HG02981 (cell line): ENCODE measurements at regions not wholly inside any gene's neighbourhood (a gene's known extent, or its start where the extent isn't known, plus 50 kb on each side); places are given as distances from the start of the nearest gene placed in this dataset.

Experiments
- ATAC-seq: cut with Tn5 transposase; IDR thresholded peaks from one replicate; pipeline ENCODE4 v1.9.1; 2021; ENCODE audit warnings: mild to moderate bottlenecking, moderate library complexity; ENCODE audit not compliant: unreplicated experiment

DNA sequence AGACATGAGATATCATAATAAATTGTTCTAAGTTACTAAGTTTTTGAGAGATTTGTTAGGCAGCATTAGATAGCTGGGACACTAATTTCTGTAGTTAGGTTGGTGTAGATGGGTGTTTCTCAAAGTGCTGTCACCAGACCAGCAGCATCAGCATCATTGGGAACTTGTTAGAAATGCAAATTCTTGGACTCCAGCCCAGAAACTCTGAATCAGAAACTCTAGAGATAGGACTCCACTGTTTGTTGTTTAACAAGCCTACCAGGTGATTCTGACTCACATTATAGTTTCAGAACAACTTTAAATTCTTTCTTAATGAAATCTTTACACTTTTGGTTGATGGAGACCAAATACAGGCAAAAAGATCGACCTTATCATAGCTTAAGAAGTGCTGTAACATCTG, 173.7 kb downstream of the PABPC4L start:
- ATAC-seq: no peak

DNA sequence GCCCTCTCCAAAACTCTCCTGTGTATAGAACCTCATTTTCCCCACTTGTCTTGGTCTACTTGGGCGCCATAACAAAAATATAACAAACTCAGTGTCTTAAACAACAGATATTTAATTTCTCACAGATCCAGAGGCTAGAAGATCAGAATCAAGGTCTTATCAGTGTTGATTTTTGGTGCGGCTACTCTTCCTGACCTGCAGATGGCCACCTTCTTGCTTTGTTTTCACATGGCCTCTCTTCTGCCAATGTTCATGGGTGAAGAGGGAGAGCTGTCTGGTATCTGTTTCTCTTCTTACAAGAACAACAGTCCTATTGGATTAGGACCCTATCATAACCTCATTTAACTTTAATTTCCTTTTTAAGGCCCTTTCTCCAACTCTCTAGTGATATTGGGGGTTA, 177.3 kb downstream of the PABPC4L start:
- no peak for ATAC-seq

DNA sequence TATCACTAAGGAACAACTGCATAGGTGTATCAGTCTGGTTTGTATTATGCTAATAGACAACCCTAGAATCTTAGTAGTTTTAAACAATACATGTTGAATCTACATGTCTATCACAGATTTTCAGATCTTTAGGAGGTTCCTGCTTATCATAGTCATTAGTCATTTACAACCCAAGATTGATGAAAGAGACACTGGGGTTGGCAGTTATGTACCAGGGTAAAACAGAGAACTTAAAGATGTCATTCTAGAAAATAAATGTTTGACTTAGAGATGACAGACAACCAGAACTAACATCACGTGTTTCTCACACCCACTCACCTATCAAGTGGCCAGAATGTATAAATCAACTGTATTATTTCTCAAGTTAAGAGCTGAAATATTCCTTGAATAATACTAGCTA, 181.9 kb downstream of the PABPC4L start:
- no peak for ATAC-seq

DNA sequence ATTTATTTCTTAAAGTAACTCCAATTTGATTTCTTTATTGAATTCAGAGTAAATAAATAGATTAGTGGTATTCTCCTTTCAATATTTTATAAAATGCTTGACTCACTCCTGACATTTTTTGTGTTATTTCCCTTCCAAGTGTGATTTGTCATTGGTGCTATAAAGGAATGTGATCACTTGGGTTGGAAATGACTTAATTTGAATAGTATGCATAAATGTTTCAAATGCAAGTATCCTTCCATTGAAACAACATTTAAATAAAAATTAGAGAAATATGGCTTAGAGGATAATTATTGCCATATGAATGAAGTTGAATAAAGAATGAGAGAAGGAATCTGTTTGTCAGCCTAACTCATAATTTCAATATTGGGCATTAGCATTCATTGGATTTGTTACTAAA, 182.7 kb downstream of the PABPC4L start:
- no peak for ATAC-seq

- no peak for ATAC-seq
Measured at GRCh38 chr4:134001057-134001456, 200.5 kb downstream of the PABPC4L start.

GRCh38 chr4:133997436-133997835, 204.2 kb downstream of the PABPC4L start:
- ATAC-seq: no peak

DNA sequence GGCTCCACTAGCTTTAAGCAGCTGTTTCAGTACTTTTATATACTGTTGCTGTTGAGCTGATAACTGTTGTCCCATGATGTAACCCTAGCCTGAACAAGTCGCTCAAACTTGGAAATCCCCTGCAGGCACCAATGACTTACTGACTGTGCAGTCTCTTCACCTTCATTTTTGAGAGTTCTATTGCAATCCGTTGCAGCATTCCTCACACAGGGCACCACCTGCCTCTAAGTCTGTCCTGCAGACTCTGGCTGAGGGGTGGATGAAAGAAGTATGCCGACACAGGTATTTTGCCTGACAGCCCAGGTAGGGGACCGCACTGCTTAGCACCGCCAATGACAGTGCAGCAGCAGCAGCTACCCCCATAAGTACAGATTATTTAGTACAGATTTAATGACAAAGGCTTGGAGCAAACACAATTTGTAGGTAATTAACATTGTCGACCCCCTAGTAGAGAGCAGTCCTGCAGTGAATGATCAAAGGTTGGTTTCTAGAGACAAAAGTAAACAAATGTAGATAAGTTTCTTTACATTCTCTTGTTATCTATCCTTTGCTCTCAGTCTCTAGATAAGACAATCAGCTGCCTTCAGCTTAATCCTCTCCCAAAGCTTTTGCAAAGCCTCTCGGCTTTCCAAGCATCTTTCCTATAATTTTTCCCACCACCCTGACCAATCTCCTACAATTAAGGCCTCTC, 205.0 kb downstream of the PABPC4L start:
- no peak for ATAC-seq

GRCh38 chr4:133995243-133995960, 206.2 kb downstream of the PABPC4L start:
- ATAC-seq: no peak

DNA sequence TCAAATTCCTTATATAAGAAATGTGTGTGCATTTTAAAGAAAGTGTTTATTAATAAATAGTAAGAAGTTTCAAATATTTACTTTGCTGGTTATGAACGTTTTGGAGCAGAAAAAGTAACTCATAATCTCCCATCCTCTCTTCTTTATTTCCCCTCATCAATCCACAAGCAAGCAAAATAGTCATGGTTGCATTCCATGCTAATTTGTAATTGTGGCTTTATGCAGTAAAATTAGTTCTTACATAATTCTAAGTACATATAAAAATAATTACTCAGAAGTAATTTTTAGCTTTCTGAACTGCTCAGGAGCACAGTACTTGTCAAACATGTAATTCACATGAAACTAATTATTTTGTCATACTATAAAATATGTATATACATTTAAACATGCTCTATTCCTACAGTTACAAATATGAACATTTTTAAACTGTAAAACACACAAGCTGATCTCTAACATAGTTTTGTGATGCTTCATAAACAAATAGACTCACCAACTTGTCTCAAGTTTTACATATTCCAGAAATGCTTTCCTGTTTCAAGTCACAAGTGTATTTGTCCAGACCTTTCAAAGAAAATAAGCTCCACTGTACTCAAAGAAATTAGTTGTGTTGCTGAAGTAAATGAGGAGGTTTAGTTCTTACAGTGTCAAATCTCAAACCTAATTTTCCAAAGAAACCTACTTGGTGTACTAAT, 218.9 kb downstream of the PABPC4L start:
- ATAC-seq: no peak

GRCh38 chr4:133981327-133981726, 220.3 kb downstream of the PABPC4L start:
- ATAC-seq: no peak

DNA sequence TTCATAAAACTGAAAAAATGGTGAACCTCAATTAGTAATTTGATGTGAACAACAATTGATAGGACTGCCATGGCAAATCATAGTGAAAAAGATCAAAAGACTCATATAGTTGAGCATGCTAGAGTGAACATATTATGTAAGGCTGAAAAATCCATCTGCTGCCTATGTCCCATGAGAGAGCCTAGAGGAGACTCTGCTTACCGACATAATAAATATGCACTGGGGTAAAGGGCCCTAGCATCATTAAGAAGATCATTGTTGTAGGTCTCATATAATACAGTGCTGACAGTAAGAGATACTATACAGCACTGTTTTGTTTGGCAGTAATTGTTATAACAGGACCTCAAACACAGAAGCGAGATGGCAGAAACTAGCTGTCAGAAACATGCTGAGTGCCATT, 229.0 kb downstream of the PABPC4L start:
- no peak for ATAC-seq

- ATAC-seq: no peak
Measured at GRCh38 chr4:133969202-133969848, 232.3 kb downstream of the PABPC4L start.

DNA sequence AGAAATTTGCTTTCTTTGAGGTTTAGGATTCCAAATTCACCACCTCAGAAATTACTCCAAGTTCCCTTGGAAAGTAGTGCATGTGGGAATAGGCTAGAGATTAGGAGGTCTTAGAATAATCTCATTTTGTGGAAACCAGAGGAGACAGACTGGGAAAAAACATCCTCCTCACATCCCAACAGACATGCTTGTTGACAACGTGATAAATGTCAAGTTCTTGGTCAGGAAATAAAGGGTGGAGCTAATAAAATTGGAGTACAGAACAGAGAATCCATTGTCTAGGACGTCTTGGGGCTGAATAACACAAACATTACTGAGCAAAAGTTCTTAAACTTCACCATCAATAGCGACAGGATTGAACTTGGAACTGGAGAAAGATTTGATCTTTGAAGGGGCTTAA, 233.4 kb downstream of the PABPC4L start:
- ATAC-seq: no peak

GRCh38 chr4:133960975-133961374, 240.6 kb downstream of the PABPC4L start:
- ATAC-seq: no peak

- no peak for ATAC-seq
Measured at GRCh38 chr4:133943081-133943480, 258.5 kb downstream of the PABPC4L start.

DNA sequence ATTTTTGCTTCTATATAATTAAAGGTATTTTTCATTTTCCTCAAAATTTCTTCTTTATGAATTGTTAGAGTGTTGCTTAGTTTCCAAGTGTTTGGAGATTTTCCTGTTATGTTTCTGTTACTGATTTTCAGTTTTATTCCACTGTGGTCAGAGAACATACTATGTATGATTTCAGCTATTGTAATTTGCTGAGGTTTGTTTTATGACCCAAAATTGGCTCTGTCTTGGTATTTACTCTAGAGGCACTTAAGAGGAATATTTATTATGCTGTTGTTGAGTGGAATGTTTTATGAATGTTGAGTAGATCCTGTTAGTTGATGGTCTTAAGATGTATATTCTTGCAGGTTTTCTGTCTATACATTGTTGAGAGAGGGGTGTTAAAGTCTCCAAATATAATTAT, 263.5 kb downstream of the PABPC4L start:
- ATAC-seq: no peak

- no peak for ATAC-seq
Measured at GRCh38 chr4:133929531-133930239, 271.9 kb downstream of the PABPC4L start.

DNA sequence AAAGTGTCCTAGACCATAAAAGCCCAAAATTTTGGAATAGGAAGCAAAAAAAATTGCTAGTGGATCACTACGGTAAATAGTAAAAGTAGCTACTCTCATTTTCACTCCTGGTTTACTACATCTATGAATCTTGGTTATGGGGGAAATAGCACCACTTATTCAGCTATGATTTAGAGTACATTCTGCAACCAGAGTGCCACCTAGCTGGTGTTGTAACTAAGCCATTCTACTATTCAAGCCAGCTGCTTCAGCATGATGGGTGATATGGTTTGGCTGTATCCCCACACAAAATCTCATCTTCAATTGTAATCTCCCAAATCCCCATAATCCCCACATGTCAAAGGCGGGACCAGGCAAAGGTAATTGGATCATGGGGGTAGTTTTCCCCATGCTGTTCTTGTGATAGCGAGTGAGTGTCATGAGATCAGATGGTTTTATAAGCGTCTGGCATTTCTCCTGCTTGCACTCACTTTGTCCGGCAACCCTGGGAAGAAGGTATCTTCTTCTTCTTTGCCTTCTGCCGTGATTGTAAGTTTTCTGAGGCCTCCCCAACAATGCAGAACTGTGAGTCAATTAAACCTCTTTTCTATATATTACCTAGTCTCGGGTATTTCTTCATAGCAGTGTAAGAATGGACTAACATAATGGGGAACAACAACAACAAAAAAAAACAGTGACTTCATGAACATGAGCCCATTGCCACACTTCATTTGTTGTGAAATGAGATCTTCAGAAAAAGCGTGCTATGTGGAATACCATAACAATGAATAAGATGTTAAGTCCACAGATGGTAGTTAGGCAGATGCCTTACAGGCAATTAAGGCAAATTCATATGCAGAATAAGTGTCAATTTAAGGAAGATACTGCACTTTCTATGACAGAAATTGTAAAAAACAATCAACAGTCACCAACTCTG, 280.1 kb downstream of the PABPC4L start:
- ATAC-seq: no peak

- no peak for ATAC-seq
Measured at GRCh38 chr4:133920236-133920635, 281.4 kb downstream of the PABPC4L start.

- no peak for ATAC-seq
Measured at GRCh38 chr4:133910165-133910564, 291.4 kb downstream of the PABPC4L start.
